Gastroesophageal sphincter (tissue), 4 donors: ENCODE measurements at regions not wholly inside any gene's neighbourhood (a gene's known extent, or its start where the extent isn't known, plus 50 kb on each side); places are given as distances from the start of the nearest gene placed in this dataset.

Source experiments
- ATAC-seq: fragments of 150-250 bp; one replicate; pipeline ENCODE4 v1.9.1; 2016; ENCODE audit warnings: mild to moderate bottlenecking, moderate library complexity
- H3K27ac ChIP-seq, 4 donors: fragments of 200-600 bp; sonication (generic) in 3 of 4; 1 replicate in 3 of 4; 2 replicates in 1 of 4; pipeline ENCODE4 v1.5.1; 2016 to 2019
- H3K27me3 ChIP-seq: fragments of 200-600 bp; sonication (generic); one replicate; pipeline ENCODE4 v1.5.1; 2019
- H3K36me3 ChIP-seq, 2 donors: fragments of 200-600 bp; sonication (generic); one replicate each; pipeline ENCODE4 v1.5.1; 2019; ENCODE audit warnings: control low read depth in 1 of 2
- H3K4me1 ChIP-seq, 3 donors: fragments of 200-600 bp; sonication (generic); 1 replicate in 2 of 3; 2 replicates in 1 of 3; pipeline ENCODE4 v1.5.1; 2016 to 2019; ENCODE audit warnings: control low read depth in 2 of 3
- H3K4me3 ChIP-seq, 2 donors: fragments of 200-600 bp; sonication (generic); one replicate each; pipeline ENCODE4 v1.5.1; 2019; ENCODE audit warnings: mild to moderate bottlenecking in 1 of 2, moderate library complexity in 1 of 2
- H3K9me3 ChIP-seq, 3 donors: fragments of 200-600 bp; sonication (generic); one replicate each; pipeline ENCODE4 v1.5.1; 2017 to 2019; ENCODE audit warnings: control low read depth in 2 of 3
- CTCF ChIP-seq, 4 experiments: fragments of 200-600 bp in 2 of 4; fragments of 450-650 bp in 2 of 4; sonication (generic) in 1 of 4; IDR thresholded peaks; one replicate each; pipeline ENCODE4 v1.5.1; 2017 to 2019; ENCODE audit warnings: antibody characterized with exemption in 4 of 4, mild to moderate bottlenecking in 2 of 4, moderate library complexity in 2 of 4
- EP300 ChIP-seq: sonication (generic); formaldehyde crosslinking; IDR thresholded peaks from one replicate; pipeline ENCODE4 v1.6.1; 2017; ENCODE audit warnings: antibody characterized with exemption, mild to moderate bottlenecking
- POLR2A ChIP-seq, 2 donors: fragments of 450-650 bp; IDR thresholded peaks; one replicate each; pipeline ENCODE4 v1.6.1; 2017; ENCODE audit warnings: antibody characterized with exemption in 2 of 2, mild to moderate bottlenecking in 2 of 2, moderate library complexity in 1 of 2
- POLR2AphosphoS5 ChIP-seq: sonication (generic); formaldehyde crosslinking; IDR thresholded peaks from one replicate; pipeline ENCODE4 v1.6.1; 2017; ENCODE audit warnings: antibody characterized with exemption
- WGBS, 2 donors: methylation state at CpG; one replicate each; pipeline ENCODE4 v1.1.5; 2018; ENCODE audit warnings: low coverage in 1 of 2; 5-methylcytosine and 5-hydroxymethylcytosine counted together

- Histone ChIP-seq H3K4me3 (no peak overlapping the region), H3K36me3 (no peaks in the 10 kb centered on the region), H3K27ac (no peak overlapping the region), H3K27me3 (no peaks in the 10 kb centered on the region), H3K9me3 (no peaks in the 10 kb centered on the region), H3K4me1 (no peaks in the 10 kb centered on the region)
- WGBS, 2 donors = 58 to 74% methylated on average over 6 of the region's 6 CpGs
- TF ChIP-seq CTCF (IDR thresholded peaks at IDR 0.05) = no peak
- TF ChIP-seq POLR2AphosphoS5 = no peak
- TF ChIP-seq POLR2A (IDR thresholded peaks at IDR 0.05) = no peak
- ATAC-seq = no peak
Measured at GRCh38 chr10:108653531-108653930, 1269.8 kb downstream of the XPNPEP1 start.

DNA sequence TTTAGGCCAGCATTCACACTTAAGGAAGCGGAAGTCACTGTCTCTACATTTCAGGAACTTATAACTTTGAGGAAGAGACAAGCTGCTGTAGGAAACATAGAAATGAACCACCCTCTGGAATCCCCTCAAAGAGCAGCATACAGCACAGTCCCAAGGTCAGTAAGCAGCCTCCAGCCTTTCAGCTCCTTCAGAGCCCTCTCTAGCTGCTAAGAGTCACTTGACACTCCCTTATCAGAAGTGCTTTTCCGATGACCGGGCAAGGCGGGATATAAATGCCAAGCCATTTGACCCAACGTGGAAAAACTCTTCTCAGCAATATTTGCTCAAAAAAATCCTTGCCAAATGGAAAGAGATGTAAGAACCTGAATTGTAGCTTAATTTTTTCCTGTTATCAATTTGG lies 1284.3 kb downstream of the XPNPEP1 start:
- ATAC-seq = no peak
- TF ChIP-seq EP300 (no peak), CTCF (IDR thresholded peaks at IDR 0.05) (no peak), POLR2A (IDR thresholded peaks at IDR 0.05) (no peak), POLR2AphosphoS5 (no peak)
- no peaks in the 10 kb centered on the region for H3K36me3 ChIP-seq
- WGBS, 2 donors = 55 to 63% methylated on average over 2 to 4 of the region's 5 CpGs
- no peak overlapping the region for H3K4me3 ChIP-seq
- no peak overlapping the region for H3K27ac ChIP-seq
- H3K9me3 ChIP-seq = no peaks in the 10 kb centered on the region
- H3K4me1 ChIP-seq = no peaks in the 10 kb centered on the region
- H3K27me3 ChIP-seq = no peaks in the 10 kb centered on the region

DNA sequence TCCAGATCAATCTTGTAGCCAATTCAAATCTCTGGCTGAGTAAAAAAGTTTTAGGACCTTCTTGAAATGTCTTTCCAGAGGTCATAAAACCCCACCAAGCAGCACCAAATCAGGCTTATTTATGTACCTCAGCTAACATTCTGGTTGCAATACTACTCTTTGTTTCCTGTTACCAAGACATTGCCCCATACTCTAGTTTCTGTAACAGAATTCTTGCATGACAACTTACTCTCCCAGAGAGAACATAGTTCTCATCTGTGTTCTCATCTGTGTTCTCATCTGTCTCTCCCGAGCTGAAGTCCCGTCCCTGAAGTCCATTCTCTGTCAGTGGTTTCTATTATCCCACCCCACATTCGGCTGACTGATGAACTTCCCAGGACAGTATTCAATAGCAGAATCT lies 1285.1 kb downstream of the XPNPEP1 start:
- no peaks in the 10 kb centered on the region for H3K36me3 ChIP-seq
- 76 to 83% methylated on average over 3 of the region's 3 CpGs for WGBS, 2 donors
- no peaks in the 10 kb centered on the region for H3K27me3 ChIP-seq
- no peaks in the 10 kb centered on the region for H3K4me1 ChIP-seq
- no peaks in the 10 kb centered on the region for H3K9me3 ChIP-seq
- TF ChIP-seq POLR2A (IDR thresholded peaks at IDR 0.05) = no peak
- TF ChIP-seq CTCF (IDR thresholded peaks at IDR 0.05) = no peak
- TF ChIP-seq EP300 = no peak
- no peak for TF ChIP-seq POLR2AphosphoS5
- ATAC-seq = no peak
- H3K4me3 ChIP-seq = no peak overlapping the region
- no peak overlapping the region for H3K27ac ChIP-seq

DNA sequence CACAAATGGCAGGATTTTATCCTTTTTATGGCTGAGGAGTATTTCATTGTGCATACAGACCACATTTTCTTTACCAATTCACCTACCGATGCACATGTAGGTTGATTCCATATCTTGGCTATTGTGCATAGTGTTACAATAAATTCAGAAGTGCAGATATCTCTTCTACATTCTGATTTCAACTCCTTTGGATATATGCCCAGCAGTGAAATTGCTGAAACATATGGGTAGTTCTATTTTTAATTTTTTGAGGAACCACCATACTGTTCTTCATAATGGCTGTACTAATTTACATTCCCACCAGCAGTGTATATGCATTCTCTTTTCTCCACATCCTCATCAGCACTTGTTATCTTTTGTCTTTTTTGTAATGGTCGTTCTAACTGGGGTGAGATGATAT lies 1290.3 kb downstream of the XPNPEP1 start:
- ATAC-seq = no peak
- TF ChIP-seq EP300 (no peak), CTCF (IDR thresholded peaks at IDR 0.05) (no peak), POLR2A (IDR thresholded peaks at IDR 0.05) (no peak), POLR2AphosphoS5 (no peak)
- WGBS, 2 donors = 68 to 77% methylated on average over 2 of the region's 2 CpGs

GRCh38 chr10:108632144-108632543 lies 1291.2 kb downstream of the XPNPEP1 start:
- TF ChIP-seq POLR2A (IDR thresholded peaks at IDR 0.05) = no peak
- no peak for TF ChIP-seq EP300
- no peak for TF ChIP-seq CTCF (IDR thresholded peaks at IDR 0.05)
- TF ChIP-seq POLR2AphosphoS5 = no peak
- H3K4me3 ChIP-seq = no peak overlapping the region
- no peaks in the 10 kb centered on the region for H3K27me3 ChIP-seq
- no peak overlapping the region for H3K27ac ChIP-seq
- H3K9me3 ChIP-seq = no peaks in the 10 kb centered on the region
- no peaks in the 10 kb centered on the region for H3K4me1 ChIP-seq
- H3K36me3 ChIP-seq = no peaks in the 10 kb centered on the region
- ATAC-seq = no peak
- 43 to 71% methylated on average over 1 of the region's 1 CpG for WGBS, 2 donors

More for the DNA sequence above, 1290.3 kb downstream of the XPNPEP1 start:
- no peaks in the 10 kb centered on the region for H3K27me3 ChIP-seq
- H3K27ac ChIP-seq = no peak overlapping the region
- H3K36me3 ChIP-seq = no peaks in the 10 kb centered on the region
- H3K9me3 ChIP-seq = no peaks in the 10 kb centered on the region
- H3K4me3 ChIP-seq = no peak overlapping the region
- no peaks in the 10 kb centered on the region for H3K4me1 ChIP-seq
